Inflammatory macrophage (primary cell): ENCODE measurements at regions not wholly inside any gene's neighbourhood (a gene's known extent, or its start where the extent isn't known, plus 50 kb on each side); places are given as distances from the start of the nearest gene placed in this dataset.
"Not testable (repeated sequence)": the region's sequence is repeated elsewhere in the genome, so short reads cannot be mapped to it uniquely, and the experiment has no call there.

Source experiments
- DNase-seq, 2 donors: peaks; one replicate each; pipeline ENCODE4 v3.0.0-alpha.2; 2020 to 2022

DNA sequence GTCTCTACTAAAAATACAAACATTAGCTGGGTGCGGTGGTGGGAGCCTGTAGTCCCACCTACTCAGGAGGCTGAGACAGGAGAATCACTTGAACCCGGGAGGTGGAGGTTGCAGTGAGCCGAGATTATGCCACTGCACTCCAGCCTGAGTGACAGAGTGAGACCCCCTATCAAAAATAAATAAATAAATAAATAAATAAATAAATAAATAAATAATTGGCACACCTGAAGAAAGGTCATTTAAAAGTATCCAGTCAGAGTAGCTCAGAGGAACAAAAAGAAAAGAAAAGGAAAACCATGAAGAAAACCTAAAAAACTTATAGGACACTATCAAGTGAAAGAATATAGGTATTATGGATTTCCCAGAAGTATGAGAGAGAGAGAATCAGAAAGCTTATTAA is 330.1 kb upstream of the AR start:
- DNase-seq: not testable (repeated sequence)

DNA sequence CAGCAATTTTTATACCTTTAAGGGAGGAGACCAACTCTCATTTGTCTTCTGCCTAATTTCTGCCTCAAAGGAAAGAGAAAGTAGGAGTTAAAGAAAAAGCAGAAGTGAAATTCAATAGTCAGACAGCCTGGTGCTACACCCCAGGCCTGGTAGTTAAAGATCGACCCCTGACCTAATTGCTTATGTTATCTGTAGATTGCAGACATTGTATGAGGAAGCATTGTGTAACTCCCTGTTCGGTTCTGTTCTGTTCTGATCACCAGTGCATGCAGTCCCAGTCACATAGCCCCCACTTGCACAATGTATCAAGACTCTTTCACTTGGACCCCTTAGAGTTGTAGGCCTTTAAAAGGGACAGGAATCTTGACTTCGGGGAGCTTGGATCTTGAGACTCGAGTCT is 335.9 kb upstream of the AR start:
- DNase-seq: peak; percentile 26 to 30

DNA sequence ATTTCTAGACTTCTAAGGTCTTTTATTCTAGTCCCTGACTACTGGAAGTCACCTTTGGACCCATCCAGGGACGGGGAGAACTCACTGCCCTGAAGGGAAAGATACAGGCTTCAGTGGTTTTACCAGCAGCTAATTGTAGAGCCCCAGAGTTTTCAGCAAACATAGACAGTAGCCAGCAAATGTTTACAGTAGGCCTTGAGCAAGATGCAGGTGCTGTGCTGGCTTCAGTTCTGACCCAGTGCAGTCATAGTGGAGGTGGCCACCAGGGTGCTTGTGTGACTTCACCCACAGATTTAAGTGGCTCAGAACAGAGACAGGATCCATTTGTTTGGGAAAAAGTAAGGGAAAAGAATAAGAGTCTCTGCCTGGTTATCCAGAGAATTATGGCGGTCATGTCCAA is 384.4 kb upstream of the AR start:
- no peak for DNase-seq

GRCh38 chrX:67114635-67115034 is 429.2 kb upstream of the AR start:
- DNase-seq: no peak

DNA sequence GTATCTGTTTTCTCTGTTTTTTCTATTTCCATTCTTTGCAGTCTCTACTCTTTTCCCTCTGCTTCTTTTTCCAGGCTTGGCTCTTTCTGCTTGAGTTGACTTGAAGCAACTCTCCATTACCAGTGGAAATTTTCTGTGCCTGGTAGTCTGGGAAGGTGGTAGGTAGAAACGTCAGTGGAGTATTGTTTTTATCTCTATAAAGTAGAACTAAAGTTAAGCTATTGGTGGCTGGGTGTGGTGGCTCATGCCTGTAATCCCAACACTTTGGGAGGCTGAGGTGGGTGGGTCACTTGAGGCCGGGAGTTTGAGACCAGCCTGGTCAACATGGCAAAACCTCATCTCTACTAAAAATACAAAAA is 438.1 kb upstream of the AR start:
- no peak for DNase-seq

DNA sequence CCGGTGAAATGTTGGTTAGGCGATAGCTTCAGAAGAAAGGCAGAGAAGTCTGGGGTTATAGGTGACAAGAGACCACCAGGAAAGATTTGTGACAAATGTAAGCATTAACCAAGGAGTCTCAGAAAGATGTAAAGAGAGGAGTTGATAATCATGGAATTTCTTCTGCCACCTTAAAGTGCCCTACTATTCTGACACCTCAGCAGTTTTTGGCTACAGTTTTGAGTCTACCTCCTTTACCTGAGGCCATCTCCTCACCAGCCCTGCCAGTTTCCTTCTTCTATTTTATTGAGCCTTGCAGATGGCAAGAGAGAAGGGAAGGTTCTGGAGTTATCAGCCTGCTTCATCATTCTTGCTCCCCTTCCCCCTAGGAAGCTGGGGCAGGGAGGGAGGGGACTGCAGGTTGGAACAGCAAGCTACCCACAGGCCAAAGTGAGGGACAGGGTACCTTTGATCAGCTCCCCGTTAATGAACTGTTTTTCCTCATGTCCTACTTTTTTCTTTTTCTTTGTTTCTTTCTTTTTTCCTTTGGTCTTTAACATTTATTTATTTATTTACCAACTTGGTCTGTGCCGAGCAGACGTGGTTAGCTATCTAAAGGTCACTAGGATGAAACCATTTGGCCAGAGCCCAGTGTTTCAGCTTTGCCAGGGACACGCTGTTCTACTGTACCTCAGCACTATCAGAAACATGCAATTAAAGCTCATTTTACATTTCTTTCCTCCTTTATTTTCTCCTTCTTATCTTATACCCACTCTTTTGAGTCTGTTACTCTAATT is 438.7 kb upstream of the AR start:
- no peak for DNase-seq

DNA sequence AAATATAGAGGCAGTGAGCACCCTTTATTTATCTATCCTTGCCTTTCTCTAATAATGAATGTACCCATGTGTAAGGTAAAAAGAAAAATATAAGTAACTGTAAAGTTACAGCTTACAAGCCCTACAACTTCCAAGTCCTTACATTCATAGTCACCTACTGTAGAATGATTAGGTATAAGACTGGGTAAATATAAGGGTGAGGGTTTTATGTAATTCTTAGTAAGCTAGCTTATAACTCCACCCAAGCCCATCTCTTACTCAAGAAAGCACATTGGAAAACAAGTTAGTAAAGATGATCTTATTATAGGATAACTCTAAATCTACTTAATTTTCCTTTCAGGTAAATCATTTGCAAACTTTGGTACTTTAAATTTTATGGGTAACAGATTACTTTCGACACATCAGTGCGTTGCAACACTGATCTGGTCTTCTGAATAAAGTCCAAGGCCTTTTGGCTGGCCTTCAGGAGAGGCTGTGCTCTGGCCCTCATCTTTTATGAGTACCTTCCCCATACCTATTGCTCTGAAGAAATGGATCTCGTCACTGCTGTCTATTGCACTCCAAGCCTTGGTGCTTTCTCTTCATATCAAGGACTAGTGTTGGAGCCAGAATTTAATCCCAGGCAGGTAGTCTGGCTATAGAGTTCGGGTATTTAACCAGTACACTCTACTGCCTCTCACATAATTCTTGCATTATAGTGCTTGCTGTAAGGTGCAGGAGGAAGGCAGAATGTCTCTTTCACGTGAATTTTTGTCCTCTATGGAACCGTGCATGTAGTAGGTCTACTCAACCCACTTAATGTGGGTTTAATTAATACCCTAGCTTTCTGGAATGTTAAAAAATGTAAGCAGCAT is 443.6 kb upstream of the AR start:
- no peak for DNase-seq

DNA sequence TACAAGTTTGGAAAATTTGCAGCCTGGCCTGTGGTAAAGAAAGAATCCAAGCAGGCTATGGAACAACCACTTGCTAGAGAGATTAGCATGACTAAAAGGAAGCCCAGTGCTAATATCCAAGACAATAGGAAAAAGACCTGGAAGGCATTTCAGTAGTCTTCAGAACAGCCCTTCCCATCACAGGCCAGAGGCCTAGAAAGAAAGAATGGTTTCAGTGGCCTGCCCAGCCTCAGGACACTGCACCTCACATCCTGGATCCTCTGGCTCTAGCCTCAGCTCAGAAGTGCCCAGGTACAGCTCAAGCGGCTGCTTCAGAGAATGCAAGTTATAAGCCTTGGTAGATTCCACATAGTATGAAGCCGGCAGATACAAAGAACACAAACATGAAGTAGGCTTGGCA is 449.8 kb upstream of the AR start:
- no peak for DNase-seq

DNA sequence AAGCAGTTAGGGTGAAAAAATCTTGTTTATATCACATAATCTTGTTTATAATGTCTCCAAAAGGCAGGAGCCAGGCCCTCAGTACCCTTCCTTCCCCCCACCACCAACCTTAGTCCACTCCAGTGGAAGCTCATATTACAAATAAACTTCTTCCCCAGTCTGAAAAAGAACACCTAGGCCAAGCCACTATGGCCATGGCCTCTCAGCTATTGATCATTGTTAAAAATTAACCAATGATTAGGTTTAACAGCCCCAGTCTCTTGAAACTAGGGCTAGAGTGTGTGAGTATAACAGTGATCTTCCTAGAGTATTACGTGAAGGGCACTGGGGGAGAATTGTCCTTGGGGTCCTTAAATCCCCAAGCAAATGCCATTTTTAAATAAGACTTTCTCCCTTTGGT is 411.9 kb upstream of the EDA2R start:
- DNase-seq: no peak

DNA sequence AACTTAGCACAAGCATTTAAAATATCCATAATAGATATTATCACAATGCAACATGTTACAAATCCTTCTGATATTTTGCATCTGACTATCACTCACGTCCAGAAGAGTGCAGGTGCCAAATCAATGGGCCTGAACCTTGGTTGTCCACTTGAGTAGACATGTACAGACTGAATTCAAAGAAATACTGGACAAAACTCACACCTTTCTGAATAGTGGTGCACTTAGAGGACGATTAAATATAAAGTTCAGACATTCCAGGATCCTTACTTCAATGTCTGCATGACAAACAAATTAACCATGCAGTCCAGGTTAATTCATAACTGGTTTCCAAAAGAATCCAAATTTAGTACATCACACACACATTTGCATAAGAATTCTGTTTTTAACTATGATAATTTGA is 406.0 kb upstream of the EDA2R start:
- no peak for DNase-seq

DNA sequence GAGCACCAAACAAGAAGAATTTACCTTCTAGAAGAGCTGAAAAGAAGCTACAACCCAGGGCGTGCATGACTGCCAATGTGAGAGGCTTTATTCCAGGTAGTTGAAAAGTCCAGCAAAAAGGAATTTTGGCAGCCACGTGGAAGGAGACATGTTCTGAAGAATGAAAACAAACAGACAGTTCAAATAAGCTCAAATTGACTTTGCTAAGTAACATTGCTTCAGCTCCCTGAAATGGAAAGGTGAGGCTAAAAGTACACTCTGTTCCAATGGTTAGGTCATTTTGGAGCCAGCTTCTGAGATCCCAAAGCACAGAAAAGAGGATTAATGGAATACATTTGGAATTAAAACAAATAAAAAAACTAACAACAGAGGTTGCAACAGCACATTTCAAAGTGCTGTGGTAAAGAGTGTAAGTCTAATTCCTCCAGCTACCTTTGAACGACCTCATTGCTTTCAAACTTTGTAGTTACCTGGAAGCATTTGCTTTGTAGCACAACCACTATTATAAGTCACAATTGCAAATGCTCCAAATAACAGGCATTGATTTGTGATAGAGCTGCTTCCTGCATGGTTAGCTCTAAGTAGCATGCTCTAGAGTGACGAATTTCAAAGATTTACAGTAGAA is 405.3 kb upstream of the EDA2R start:
- DNase-seq: no peak

DNA sequence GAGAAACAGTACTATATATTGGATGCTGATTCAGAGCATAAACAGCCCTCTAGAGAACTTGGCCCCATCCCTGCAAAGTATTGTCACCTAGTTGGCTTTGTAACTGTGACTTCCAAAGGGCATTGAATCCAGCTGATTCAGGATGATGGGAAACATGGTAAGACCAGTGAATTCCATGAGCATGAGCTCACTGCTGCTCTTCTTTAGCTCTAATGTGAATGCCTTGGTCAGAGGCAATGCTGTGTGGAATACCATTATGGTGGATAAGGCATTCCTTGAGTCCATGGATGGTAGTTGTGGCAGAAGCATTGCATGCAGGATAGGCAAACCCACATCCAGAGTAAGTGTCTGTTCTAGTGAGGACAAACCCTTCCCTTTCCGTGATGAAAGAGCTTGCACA is 365.6 kb upstream of the EDA2R start:
- no peak for DNase-seq

DNA sequence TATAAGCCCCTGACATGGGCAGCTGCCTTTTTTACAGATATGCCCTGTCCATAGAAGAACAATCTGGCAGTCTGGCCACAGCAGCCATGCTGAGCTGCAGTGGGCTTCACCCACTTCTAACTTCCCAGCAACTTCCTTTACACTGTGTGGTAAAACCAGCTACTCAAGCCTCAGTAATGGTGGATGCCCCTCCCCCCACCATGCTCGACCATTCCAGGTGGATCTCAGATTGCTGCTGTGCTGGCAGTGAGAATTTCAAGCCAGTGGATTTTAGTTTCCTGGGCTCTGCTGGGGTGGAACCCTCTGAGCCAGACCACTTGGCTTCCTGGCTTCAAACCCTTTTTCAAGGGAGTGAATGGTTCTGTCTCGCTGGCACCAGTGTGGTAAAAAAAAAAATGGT is 355.9 kb upstream of the EDA2R start:
- no peak for DNase-seq

DNA sequence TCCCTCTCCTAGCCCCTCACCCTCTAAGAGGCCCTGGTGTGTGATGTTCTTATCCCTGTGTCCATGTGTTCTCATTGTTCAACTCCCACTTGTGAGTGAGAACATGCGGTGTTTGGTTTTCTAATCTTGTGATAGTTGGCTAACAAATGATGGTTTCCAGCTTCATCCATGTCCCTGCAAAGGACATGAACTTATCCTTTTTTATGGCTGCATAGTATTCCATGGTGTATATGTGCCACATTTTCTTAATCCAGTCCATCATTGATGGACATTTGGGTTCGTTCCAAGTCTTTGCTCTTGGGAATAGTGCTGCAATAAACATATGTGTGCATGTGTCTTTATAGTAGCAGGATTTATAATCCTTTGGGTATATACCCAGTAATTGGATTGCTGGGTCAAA is 353.2 kb upstream of the EDA2R start:
- DNase-seq: not testable (repeated sequence)

DNA sequence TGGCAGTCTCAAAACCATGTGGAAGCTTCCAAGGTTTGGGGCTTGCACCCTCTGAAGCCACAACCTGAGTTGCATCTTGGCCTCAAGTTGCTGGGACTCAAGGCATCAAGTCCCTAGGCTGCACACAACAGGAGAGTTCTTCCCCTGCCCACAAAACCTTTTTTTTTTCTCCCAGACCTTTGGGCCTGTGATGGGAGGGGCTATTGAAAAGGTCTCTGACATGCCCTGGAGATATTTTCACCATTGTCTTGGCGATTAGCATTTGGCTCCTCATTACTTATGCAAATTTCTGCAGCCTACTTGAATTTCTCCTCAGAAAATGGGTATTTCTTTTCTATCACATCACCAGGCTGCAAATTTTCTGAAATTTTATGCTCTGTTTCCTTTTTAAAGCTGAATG is 349.5 kb upstream of the EDA2R start:
- no peak for DNase-seq

GRCh38 chrX:66961665-66962064 is 322.8 kb upstream of the EDA2R start:
- DNase-seq: no peak

DNA sequence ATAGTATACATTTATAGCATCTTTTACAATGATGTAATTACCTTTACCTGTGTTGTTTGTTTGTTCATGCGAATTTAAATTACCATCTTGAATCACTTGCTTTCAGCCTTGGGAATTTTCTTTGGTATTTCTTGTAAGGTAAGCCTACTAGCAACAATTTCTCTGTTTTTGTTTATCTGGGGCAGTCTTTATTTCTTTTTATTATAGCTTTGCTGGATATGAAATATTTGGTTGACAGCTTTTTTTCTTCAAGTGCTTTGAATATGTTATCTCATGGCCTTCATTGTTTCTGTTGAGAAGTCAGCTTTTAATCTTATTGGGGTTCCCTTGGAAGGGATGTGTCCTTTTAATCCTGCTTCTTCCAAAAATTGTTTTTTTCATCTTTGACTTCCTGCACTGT is 292.8 kb upstream of the EDA2R start:
- no peak for DNase-seq

GRCh38 chrX:66930516-66930915 is 291.6 kb upstream of the EDA2R start:
- not testable (repeated sequence) for DNase-seq

- no peak for DNase-seq
Observed at GRCh38 chrX:66920296-66920695, 281.4 kb upstream of the EDA2R start.

DNA sequence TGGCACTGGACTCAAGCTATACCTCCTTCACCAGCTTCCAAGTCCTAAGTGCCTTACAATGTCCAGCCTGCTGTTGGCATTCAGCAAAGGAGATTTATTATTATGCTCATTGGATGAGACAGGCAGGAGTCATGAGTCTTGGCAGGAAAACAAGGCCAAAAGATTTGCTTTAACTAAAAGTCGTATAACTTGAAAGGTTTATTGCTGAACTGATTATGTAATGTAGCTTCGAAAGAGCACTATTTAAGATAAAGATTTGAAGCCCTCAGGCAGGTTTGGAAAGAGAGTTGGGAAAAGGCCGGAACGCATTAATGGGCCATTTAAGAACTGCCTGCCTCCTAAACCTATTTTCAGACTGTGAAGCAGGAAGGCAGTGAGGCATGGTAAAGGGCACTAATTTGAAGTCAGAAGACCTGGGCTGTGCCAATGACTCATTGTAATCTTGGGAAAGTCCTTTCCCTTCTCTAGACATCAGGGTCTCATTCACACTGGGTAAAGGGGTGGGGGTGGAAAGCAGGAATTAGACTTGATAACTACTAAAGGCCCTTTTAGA is 280.5 kb upstream of the EDA2R start:
- no peak for DNase-seq

- no peak for DNase-seq
Observed at GRCh38 chrX:66918511-66918910, 279.6 kb upstream of the EDA2R start.

GRCh38 chrX:66915893-66916292 is 277.0 kb upstream of the EDA2R start:
- DNase-seq: no peak

GRCh38 chrX:66914080-66914479 is 275.2 kb upstream of the EDA2R start:
- peak; percentile 48 to 49 for DNase-seq

GRCh38 chrX:66912417-66912816 is 273.5 kb upstream of the EDA2R start:
- no peak for DNase-seq
